CD14-positive monocyte (primary cell): ENCODE measurements at regions not wholly inside any gene's neighbourhood (a gene's known extent, or its start where the extent isn't known, plus 50 kb on each side); places are given as distances from the start of the nearest gene placed in this dataset.
"Not testable (repeated sequence)": the region's sequence is repeated elsewhere in the genome, so short reads cannot be mapped to it uniquely, and the experiment has no call there.

Experiments used
- DNase-seq, 3 donors: peaks; one replicate each; pipeline ENCODE4 v3.0.0-alpha.2; 2011 to 2022
- H2AFZ ChIP-seq: 2 replicates; pipeline ENCODE4 v1.6.0; 2012; ENCODE audit warnings: mild to moderate bottlenecking, low read depth, low read length, inconsistent platforms; ENCODE audit not compliant: insufficient read depth, poor library complexity, severe bottlenecking
- H3K27ac ChIP-seq, 2 donors: 1 replicate in 1 of 2; 2 replicates in 1 of 2; pipeline ENCODE4 v1.5.1; 2012 to 2013; ENCODE audit warnings: low read length in 2 of 2, control low read depth in 1 of 2, inconsistent platforms in 1 of 2, low read depth in 1 of 2, mild to moderate bottlenecking in 1 of 2
- H3K27me3 ChIP-seq, 2 donors: one replicate each; pipeline versions ENCODE4 v1.6.0 to v1.6.1; 2011 to 2013; ENCODE audit warnings: low read length in 2 of 2; ENCODE audit not compliant: control insufficient read depth in 2 of 2, insufficient read depth in 2 of 2
- H3K36me3 ChIP-seq, 2 donors: replicated peaks in 1 of 2; 1 replicate in 1 of 2; 2 replicates in 1 of 2; pipeline versions ENCODE4 v1.5.1 to v1.6.1; 2012 to 2013; ENCODE audit warnings: low read length in 2 of 2, control low read depth in 1 of 2, inconsistent platforms in 1 of 2, mild to moderate bottlenecking in 1 of 2; ENCODE audit not compliant: insufficient read depth in 2 of 2, control insufficient read depth in 1 of 2
- H3K4me1 ChIP-seq, 2 donors: 1 replicate in 1 of 2; 2 replicates in 1 of 2; pipeline versions ENCODE4 v1.5.1 to v1.6.1; 2012 to 2013; ENCODE audit warnings: low read length in 2 of 2, control low read depth in 1 of 2, inconsistent platforms in 1 of 2, mild to moderate bottlenecking in 1 of 2, moderate library complexity in 1 of 2; ENCODE audit not compliant: insufficient read depth in 2 of 2, control insufficient read depth in 1 of 2
- H3K4me2 ChIP-seq: replicated peaks from 2 replicates; pipeline ENCODE3; 2012; ENCODE audit warnings: low read length, moderate library complexity, mild to moderate bottlenecking; ENCODE audit not compliant: poor library complexity, severe bottlenecking; ENCODE audit errors: extremely low read depth
- H3K4me3 ChIP-seq, 3 experiments: fragments of 200-600 bp in 1 of 3; sonication (generic) in 1 of 3; replicated peaks in 1 of 3; 1 replicate in 2 of 3; 2 replicates in 1 of 3; pipeline ENCODE4 v1.5.1; 2011 to 2013; ENCODE audit warnings: low read length in 3 of 3, mild to moderate bottlenecking in 3 of 3, control low read depth in 2 of 3, low read depth in 2 of 3, inconsistent platforms in 1 of 3, moderate library complexity in 1 of 3
- H3K79me2 ChIP-seq: 2 replicates; pipeline ENCODE4 v1.6.0; 2012; ENCODE audit warnings: mild to moderate bottlenecking, control low read depth, inconsistent platforms, low read length, moderate library complexity; ENCODE audit not compliant: insufficient read depth
- H3K9ac ChIP-seq: 2 replicates; pipeline ENCODE4 v1.6.0; 2017; ENCODE audit warnings: low read length, mild to moderate bottlenecking; ENCODE audit not compliant: insufficient read depth, poor library complexity, severe bottlenecking
- H3K9me3 ChIP-seq, 2 donors: replicated peaks in 1 of 2; 1 replicate in 1 of 2; 2 replicates in 1 of 2; pipeline versions ENCODE4 v1.5.1 to v1.6.1; 2012 to 2013; ENCODE audit warnings: low read length in 2 of 2, control low read depth in 1 of 2; ENCODE audit not compliant: control insufficient read depth in 1 of 2, insufficient read depth in 1 of 2
- H4K20me1 ChIP-seq: 2 replicates; pipeline ENCODE4 v1.6.0; 2012; ENCODE audit warnings: mild to moderate bottlenecking, low read length, control low read depth, moderate library complexity; ENCODE audit not compliant: insufficient read depth
- H3K27ac Mint-ChIP-seq, 7 donors: one replicate each; pipeline ENCODE4 v1.8.0; 2020; ENCODE audit warnings: mild to moderate bottlenecking in 7 of 7, mixed read lengths in 7 of 7, moderate library complexity in 6 of 7, inconsistent platforms in 2 of 7
- H3K27me3 Mint-ChIP-seq, 3 donors: one replicate each; pipeline ENCODE4 v1.8.0; 2021 to 2022; ENCODE audit warnings: low read depth in 3 of 3, mild to moderate bottlenecking in 3 of 3, mixed read lengths in 3 of 3, moderate library complexity in 3 of 3, inconsistent platforms in 1 of 3
- H3K36me3 Mint-ChIP-seq, 2 donors: one replicate each; pipeline ENCODE4 v1.8.0; 2020; ENCODE audit warnings: mixed read lengths in 2 of 2, inconsistent platforms in 1 of 2, mild to moderate bottlenecking in 1 of 2
- H3K4me1 Mint-ChIP-seq: one replicate; pipeline ENCODE4 v1.8.0; 2020; ENCODE audit warnings: mild to moderate bottlenecking, mixed read lengths
- H3K4me3 Mint-ChIP-seq, 2 donors: one replicate each; pipeline ENCODE4 v1.8.0; 2020; ENCODE audit warnings: mild to moderate bottlenecking in 2 of 2, mixed read lengths in 2 of 2, moderate library complexity in 1 of 2
- H3K9me3 Mint-ChIP-seq, 7 donors: one replicate each; pipeline ENCODE4 v1.8.0; 2020 to 2022; ENCODE audit warnings: mixed read lengths in 7 of 7, mild to moderate bottlenecking in 6 of 7, moderate library complexity in 6 of 7, inconsistent platforms in 2 of 7
- CTCF ChIP-seq: fragments of 200-600 bp; IDR thresholded peaks from one replicate; pipeline ENCODE4 v1.8.0; 2022; ENCODE audit warnings: antibody characterized with exemption, mild to moderate bottlenecking
- WGBS: methylation state at CpG from one replicate; pipeline ENCODE4 v1.1.5; 2013; ENCODE audit warnings: missing lambda C conversion rate; ENCODE audit not compliant: insufficient coverage; 5-methylcytosine and 5-hydroxymethylcytosine counted together
- intact Hi-C, 2 donors: fragments of 100-400 bp; cut with micrococcal nuclease; formaldehyde crosslinking; loops; one replicate each; pipeline versions ENCODE4 v1.15.0 to v1.15.1; 2023

- Histone ChIP-seq H2AFZ (no peak overlapping the region), H3K27me3 (no peaks in the 10 kb centered on the region), H3K9ac (no peak overlapping the region), H3K4me2 (no peak overlapping the region), H3K27ac (no peak overlapping the region), H3K9me3 (peaks cover 11 to 14% of the 10 kb centered on the region in 2 donors), H3K79me2 (no peaks in the 10 kb centered on the region), H3K36me3 (no peaks in the 10 kb centered on the region), H4K20me1 (no peaks in the 10 kb centered on the region), H3K4me1 (no peaks in the 10 kb centered on the region), H3K4me3 (no peak overlapping the region)
- H3K9me3 Mint-ChIP-seq, result peaks cover 7 to 24% (median 18%) of the 10 kb centered on the region in 7 donors
- no peak for TF ChIP-seq CTCF
- H3K27ac Mint-ChIP-seq, result no peak overlapping the region
- no CpG with 5 or more reads among the region's 5 CpGs for WGBS
- no peak for DNase-seq
- H3K4me3 Mint-ChIP-seq, result no peak overlapping the region
- H3K36me3 Mint-ChIP-seq, result no peaks in the 10 kb centered on the region
- no peaks in the 10 kb centered on the region for H3K4me1 Mint-ChIP-seq
- intact Hi-C loops, result no loop called here
- no peaks in the 10 kb centered on the region for H3K27me3 Mint-ChIP-seq
Measured at GRCh38 chr5:90047113-90047512, 362.4 kb downstream of the CETN3 start.

- H3K9me3 Mint-ChIP-seq, result peaks cover 10 to 23% (median 21%) of the 10 kb centered on the region in 7 donors
- H3K79me2 ChIP-seq, H3K27me3 Mint-ChIP-seq, H3K4me1 Mint-ChIP-seq, H3K4me1 ChIP-seq, H2AFZ ChIP-seq, H3K27ac ChIP-seq, H4K20me1 ChIP-seq, DNase-seq, intact Hi-C loops, H3K4me2 ChIP-seq, H3K9me3 ChIP-seq, H3K36me3 Mint-ChIP-seq, H3K36me3 ChIP-seq, H3K27me3 ChIP-seq, H3K4me3 ChIP-seq, H3K9ac ChIP-seq, H3K27ac Mint-ChIP-seq, H3K4me3 Mint-ChIP-seq: not testable (repeated sequence)
- WGBS, result no CpG with 5 or more reads among the region's 4 CpGs
Measured at GRCh38 chr5:90040082-90040481, 369.5 kb downstream of the CETN3 start.
